GM12891 (cell line): ENCODE measurements at regions not wholly inside any gene's neighbourhood (a gene's known extent, or its start where the extent isn't known, plus 50 kb on each side); places are given as distances from the start of the nearest gene placed in this dataset.
"Not testable (repeated sequence)": the region's sequence is repeated elsewhere in the genome, so short reads cannot be mapped to it uniquely, and the experiment has no call there.

Experiments
- DNase-seq: peaks from one replicate; pipeline ENCODE4 v3.0.0; 2011; ENCODE audit warnings: low spot score; ENCODE audit not compliant: insufficient read length
- FAIRE-seq: peaks from 2 replicates; lab custom pipeline; 2011; peaks lifted over from hg19 to GRCh38; lab: Jason Lieb, UNC
- PAX5 ChIP-seq: IDR thresholded peaks from 2 replicates; pipeline ENCODE4 v1.6.1; 2011; ENCODE audit warnings: low read length, moderate library complexity, mild to moderate bottlenecking; ENCODE audit not compliant: insufficient read depth, severe bottlenecking
- POLR2A ChIP-seq: IDR thresholded peaks from 2 replicates; pipeline ENCODE4 v1.6.1; 2011; ENCODE audit warnings: low read depth, low read length, control low read depth
- POLR2AphosphoS5 ChIP-seq: IDR thresholded peaks from 2 replicates; pipeline ENCODE4 v1.6.1; 2011; ENCODE audit warnings: low read depth, low read length, control low read depth
- POU2F2 ChIP-seq: IDR thresholded peaks from 2 replicates; pipeline ENCODE4 v1.6.1; 2011; ENCODE audit warnings: low read depth, mild to moderate bottlenecking, control low read depth, low read length, moderate library complexity
- SPI1 ChIP-seq: IDR thresholded peaks from 2 replicates; pipeline ENCODE4 v1.6.1; 2011; ENCODE audit warnings: low read depth, low read length, control low read depth
- TAF1 ChIP-seq: IDR thresholded peaks from 2 replicates; pipeline ENCODE4 v1.6.1; 2011; ENCODE audit warnings: low read depth, low read length, control low read depth

- FAIRE-seq (no peak), DNase-seq (no peak)
- TF ChIP-seq POLR2A, result no peak
- TF ChIP-seq TAF1, result no peak
- TF ChIP-seq SPI1, result no peak
- TF ChIP-seq PAX5, result no peak
- no peak for TF ChIP-seq POU2F2
- no peak for TF ChIP-seq POLR2AphosphoS5
These were observed 142.1 kb upstream of the RSPO3 start for GRCh38 chr6:126976253-126976797.

DNA sequence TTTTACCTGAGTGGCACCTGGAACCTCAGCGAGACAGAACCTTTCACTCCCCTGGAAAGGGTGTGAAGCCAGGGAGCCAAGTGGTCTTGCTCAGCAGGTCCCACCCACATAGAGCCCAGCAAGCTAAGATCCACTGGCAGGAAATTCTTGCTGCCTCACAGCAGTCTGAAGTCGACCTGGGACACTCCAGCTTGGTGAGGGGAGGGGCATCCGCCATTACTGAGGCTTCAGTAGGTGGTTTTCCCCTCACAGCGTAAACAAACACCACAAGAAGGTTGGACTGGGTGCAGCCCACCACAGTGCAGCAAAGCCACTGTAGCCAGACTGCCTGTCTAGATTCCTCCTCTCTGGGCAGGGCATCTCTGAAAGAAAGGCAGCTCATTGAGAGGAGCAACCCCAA, 134.7 kb upstream of the RSPO3 start:
- no peak for DNase-seq
- no peak for FAIRE-seq
- TF ChIP-seq POU2F2 (no peak), SPI1 (no peak), POLR2A (no peak)

- not testable (repeated sequence) for DNase-seq, FAIRE-seq
These were observed 130.3 kb upstream of the RSPO3 start for GRCh38 chr6:126988125-126988524.

- no peak for DNase-seq
- FAIRE-seq, result no peak
- TF ChIP-seq PAX5, result no peak
- TF ChIP-seq TAF1, result no peak
- no peak for TF ChIP-seq POU2F2
- TF ChIP-seq POLR2AphosphoS5, result no peak
- no peak for TF ChIP-seq POLR2A
- no peak for TF ChIP-seq SPI1
These were observed 117.8 kb upstream of the RSPO3 start for GRCh38 chr6:127000631-127001030.

DNA sequence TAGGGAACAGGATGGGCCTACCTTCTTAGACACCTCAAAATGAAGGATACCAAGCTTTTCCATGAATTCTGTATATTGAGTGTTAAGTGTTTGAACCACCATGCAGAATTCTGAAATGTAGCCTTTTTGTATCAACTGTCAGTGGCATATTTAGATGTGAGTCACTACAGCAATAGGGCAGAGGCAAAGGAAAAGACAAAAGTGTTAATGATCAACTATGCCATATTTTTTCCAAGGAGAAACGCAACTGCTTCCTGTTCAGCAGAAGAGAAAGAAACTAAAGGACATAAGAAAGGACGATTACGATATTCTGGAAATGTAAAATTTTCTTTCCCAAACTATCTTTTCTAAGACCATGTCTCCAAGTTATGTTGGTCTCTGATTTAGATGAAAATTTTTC, 104.6 kb upstream of the RSPO3 start:
- TF ChIP-seq POU2F2 (no peak), PAX5 (no peak), POLR2AphosphoS5 (no peak), POLR2A (no peak)
- DNase-seq (no peak), FAIRE-seq (no peak)

GRCh38 chr6:127015858-127016257, 102.6 kb upstream of the RSPO3 start:
- TF ChIP-seq POLR2AphosphoS5 (no peak), TAF1 (no peak)
- DNase-seq, result no peak
- FAIRE-seq, result no peak

GRCh38 chr6:127019828-127020227, 98.6 kb upstream of the RSPO3 start:
- TF ChIP-seq POU2F2 (no peak), SPI1 (no peak), TAF1 (no peak), POLR2AphosphoS5 (no peak), PAX5 (no peak), POLR2A (no peak)
- no peak for DNase-seq
- FAIRE-seq, result no peak

DNA sequence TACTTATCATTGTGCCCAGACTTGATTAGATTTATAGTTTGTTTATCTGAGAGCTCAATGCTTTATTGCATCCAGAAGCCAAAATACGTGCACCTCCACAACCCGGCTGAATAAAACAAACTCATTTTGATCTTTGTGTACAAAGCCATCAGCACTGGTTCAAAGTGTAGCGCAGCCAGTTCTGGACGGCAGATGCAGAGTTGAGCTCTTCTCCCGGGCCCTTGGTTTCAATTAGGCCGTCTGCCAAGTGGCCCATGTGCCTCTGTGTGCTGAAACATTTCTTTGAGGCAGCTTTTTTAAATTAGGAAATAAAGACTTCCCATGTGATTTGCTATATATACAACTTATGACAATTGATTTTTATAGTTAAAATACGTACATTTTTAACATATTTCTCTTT, 96.2 kb upstream of the RSPO3 start:
- no peak for TF ChIP-seq POU2F2
- no peak for TF ChIP-seq SPI1
- no peak for TF ChIP-seq PAX5
- TF ChIP-seq TAF1, result no peak
- TF ChIP-seq POLR2A, result no peak
- TF ChIP-seq POLR2AphosphoS5, result no peak
- FAIRE-seq, result no peak
- DNase-seq, result no peak

- TF ChIP-seq PAX5 (no peak), TAF1 (no peak), POLR2A (no peak), POU2F2 (no peak), POLR2AphosphoS5 (no peak), SPI1 (no peak)
- DNase-seq (no peak), FAIRE-seq (no peak)
These were observed 95.3 kb upstream of the RSPO3 start for GRCh38 chr6:127023001-127023778.

GRCh38 chr6:127026247-127026646, 92.2 kb upstream of the RSPO3 start:
- DNase-seq, result no peak
- TF ChIP-seq POLR2AphosphoS5 (no peak), POU2F2 (no peak), PAX5 (no peak), SPI1 (no peak), TAF1 (no peak), POLR2A (no peak)
- no peak for FAIRE-seq

DNA sequence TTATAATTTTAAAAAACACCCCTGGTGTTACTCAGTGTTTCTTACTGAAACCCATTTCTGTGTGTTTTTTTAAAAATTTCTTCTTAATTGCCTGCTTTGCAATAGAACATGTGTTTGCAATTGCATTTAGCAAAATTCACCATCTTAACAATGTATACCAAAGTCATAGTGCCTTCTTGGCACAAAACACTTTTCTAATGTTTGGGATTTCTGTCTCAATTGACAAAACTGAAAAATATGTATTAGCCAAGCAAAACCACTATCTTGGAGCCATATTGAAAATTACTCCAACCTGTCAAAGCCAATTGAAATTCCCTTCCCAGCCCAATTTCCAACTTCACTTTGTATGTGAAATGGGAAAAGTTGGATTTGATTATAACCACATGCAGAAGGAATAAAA, 88.4 kb upstream of the RSPO3 start:
- TF ChIP-seq POLR2A, result no peak
- TF ChIP-seq SPI1, result no peak
- no peak for TF ChIP-seq POU2F2
- no peak for TF ChIP-seq POLR2AphosphoS5
- no peak for TF ChIP-seq PAX5
- TF ChIP-seq TAF1, result no peak
- DNase-seq (no peak), FAIRE-seq (no peak)
